ENCODE measurements at regions not wholly inside any gene's neighbourhood (a gene's known extent, or its start where the extent isn't known, plus 50 kb on each side); places are given as distances from the start of the nearest gene placed in this dataset.

DNA sequence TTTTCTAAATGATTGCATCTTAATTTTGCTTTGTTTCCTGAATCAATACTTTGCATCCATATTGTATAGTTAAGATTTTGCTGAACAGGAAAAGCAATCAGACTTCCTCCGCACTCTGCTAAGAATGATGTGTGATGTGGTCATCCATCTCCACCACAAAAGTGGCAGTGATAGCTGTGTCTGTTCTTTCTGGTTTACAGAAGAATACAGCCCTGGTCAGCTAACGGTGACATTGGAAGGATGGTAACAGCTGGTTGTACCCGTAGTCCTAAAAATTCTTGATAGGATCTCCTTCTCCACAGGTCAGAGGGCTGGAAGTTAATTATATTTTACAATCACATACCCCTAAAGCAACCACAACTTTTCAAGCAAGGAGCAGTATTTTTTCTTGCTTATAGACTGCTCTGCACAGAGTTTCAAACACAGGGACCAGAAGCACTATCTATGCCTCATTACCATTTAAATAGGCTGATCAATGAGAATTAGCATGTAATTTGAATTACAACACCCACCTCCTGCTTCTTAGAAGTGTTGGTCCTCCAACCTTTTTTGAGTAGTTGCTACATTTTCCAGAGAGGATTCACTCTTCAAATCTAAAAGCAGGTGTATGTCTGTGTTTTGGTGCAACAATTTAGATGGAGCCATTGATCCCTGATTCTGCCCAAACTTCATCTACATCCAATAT is 1191.9 kb upstream of the NUDT12 start:
- FAIRE-seq: no peak

DNA sequence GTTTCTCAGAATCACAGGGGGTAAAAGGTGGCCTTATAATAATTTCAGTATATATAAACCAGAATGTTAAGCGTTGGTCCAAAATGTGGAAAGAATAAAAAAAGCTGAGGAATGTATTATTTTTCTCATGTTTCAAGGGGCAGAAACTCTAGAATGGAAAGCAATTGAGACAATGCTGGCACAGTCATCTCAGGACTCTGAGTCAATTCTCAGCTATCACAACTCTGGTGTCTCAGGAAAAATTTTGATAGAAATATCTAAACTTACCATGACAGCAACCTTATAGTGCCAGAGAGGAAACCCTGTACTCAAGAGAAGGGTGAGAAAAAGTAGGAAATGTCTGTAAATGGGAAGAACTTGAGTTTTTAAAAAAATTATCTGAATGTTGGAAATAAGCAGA is 1189.4 kb upstream of the NUDT12 start:
- no peak for FAIRE-seq

More for the DNA sequence above, 1191.9 kb upstream of the NUDT12 start:
- Histone ChIP-seq H3K9me3 (ENCODE audit: control insufficient read depth, low read depth, low read length) (no peaks in the 10 kb centered on the region), H2AFZ (ENCODE audit: control insufficient read depth, low read length) (no peak overlapping the region), H3K9me1 (ENCODE audit: control insufficient read depth, extremely low read depth, insufficient read depth, low read length) (no peaks in the 10 kb centered on the region), H3K36me3 (ENCODE audit: control insufficient read depth in 2 of 2, extremely low read depth in 1 of 2, insufficient read depth in 2 of 2, low read length in 2 of 2) (no peaks in the 10 kb centered on the region), H3K9ac (ENCODE audit: control insufficient read depth, extremely low read depth, insufficient read depth, low read length) (no peak overlapping the region), H3K4me3 (ENCODE audit: control insufficient read depth in 2 of 3, extremely low read depth in 1 of 3, insufficient read depth in 2 of 3, low read depth in 1 of 3, low read length in 3 of 3) (no peak overlapping the region), H3K27ac (ENCODE audit: control insufficient read depth, insufficient read depth, low read length) (no peak overlapping the region), H3K79me2 (ENCODE audit: control insufficient read depth, insufficient read depth, low read length) (no peaks in the 10 kb centered on the region), H3K4me2 (ENCODE audit: control insufficient read depth, extremely low read depth, insufficient read depth, low read depth, low read length) (no peak overlapping the region), H4K20me1 (ENCODE audit: control insufficient read depth, extremely low read depth, insufficient read depth, low read length) (no peaks in the 10 kb centered on the region), H3K4me1 (ENCODE audit: control insufficient read depth, extremely low read depth, insufficient read depth, low read length) (no peaks in the 10 kb centered on the region), H3K27me3 (ENCODE audit: control insufficient read depth, extremely low read depth, insufficient read depth, low read length) (no peaks in the 10 kb centered on the region)
- dilution Hi-C loops (cut with MboI; ENCODE audit: extremely low pct_ligation_motif_present, low sequenced_read_pairs): no loop called here
- TF ChIP-seq, protein P1, sequence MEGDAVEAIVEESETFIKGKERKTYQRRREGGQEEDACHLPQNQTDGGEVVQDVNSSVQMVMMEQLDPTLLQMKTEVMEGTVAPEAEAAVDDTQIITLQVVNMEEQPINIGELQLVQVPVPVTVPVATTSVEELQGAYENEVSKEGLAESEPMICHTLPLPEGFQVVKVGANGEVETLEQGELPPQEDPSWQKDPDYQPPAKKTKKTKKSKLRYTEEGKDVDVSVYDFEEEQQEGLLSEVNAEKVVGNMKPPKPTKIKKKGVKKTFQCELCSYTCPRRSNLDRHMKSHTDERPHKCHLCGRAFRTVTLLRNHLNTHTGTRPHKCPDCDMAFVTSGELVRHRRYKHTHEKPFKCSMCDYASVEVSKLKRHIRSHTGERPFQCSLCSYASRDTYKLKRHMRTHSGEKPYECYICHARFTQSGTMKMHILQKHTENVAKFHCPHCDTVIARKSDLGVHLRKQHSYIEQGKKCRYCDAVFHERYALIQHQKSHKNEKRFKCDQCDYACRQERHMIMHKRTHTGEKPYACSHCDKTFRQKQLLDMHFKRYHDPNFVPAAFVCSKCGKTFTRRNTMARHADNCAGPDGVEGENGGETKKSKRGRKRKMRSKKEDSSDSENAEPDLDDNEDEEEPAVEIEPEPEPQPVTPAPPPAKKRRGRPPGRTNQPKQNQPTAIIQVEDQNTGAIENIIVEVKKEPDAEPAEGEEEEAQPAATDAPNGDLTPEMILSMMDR (optimal IDR thresholded peaks at IDR 0.05 in 1 of 3, IDR thresholded peaks at IDR 0.05 in 1 of 3, conservative IDR thresholded peaks at IDR 0.05 in 1 of 3; ENCODE audit: extremely low read depth in 1 of 3, insufficient read depth in 2 of 3, low read length in 3 of 3): no peak
- no peak for TF ChIP-seq EZH2 (IDR thresholded peaks at IDR 0.05; ENCODE audit: low read length)
- no peak for DNase-seq (ENCODE audit: low read depth, low spot score)

More for the DNA sequence above, 1189.4 kb upstream of the NUDT12 start:
- no peak for TF ChIP-seq EZH2 (IDR thresholded peaks at IDR 0.05; ENCODE audit: low read length)
- TF ChIP-seq, protein P1 (optimal IDR thresholded peaks at IDR 0.05 in 1 of 3, IDR thresholded peaks at IDR 0.05 in 1 of 3, conservative IDR thresholded peaks at IDR 0.05 in 1 of 3; ENCODE audit: extremely low read depth in 1 of 3, insufficient read depth in 2 of 3, low read length in 3 of 3): no peak
- no peaks in the 10 kb centered on the region for H4K20me1 ChIP-seq (ENCODE audit: control insufficient read depth, extremely low read depth, insufficient read depth, low read length)
- no peaks in the 10 kb centered on the region for H3K79me2 ChIP-seq (ENCODE audit: control insufficient read depth, insufficient read depth, low read length)
- no peaks in the 10 kb centered on the region for H3K9me1 ChIP-seq (ENCODE audit: control insufficient read depth, extremely low read depth, insufficient read depth, low read length)
- H3K9me3 ChIP-seq (ENCODE audit: control insufficient read depth, low read depth, low read length): no peaks in the 10 kb centered on the region
- DNase-seq (ENCODE audit: low read depth, low spot score): no peak
- dilution Hi-C loops (cut with MboI; ENCODE audit: extremely low pct_ligation_motif_present, low sequenced_read_pairs): no loop called here
- no peak overlapping the region for H3K27ac ChIP-seq (ENCODE audit: control insufficient read depth, insufficient read depth, low read length)
- H3K4me1 ChIP-seq (ENCODE audit: control insufficient read depth, extremely low read depth, insufficient read depth, low read length): no peaks in the 10 kb centered on the region
- H3K27me3 ChIP-seq (ENCODE audit: control insufficient read depth, extremely low read depth, insufficient read depth, low read length): no peaks in the 10 kb centered on the region
- H3K4me3 ChIP-seq (ENCODE audit: control insufficient read depth in 2 of 3, extremely low read depth in 1 of 3, insufficient read depth in 2 of 3, low read depth in 1 of 3, low read length in 3 of 3): no peak overlapping the region
- H3K36me3 ChIP-seq (ENCODE audit: control insufficient read depth in 2 of 2, extremely low read depth in 1 of 2, insufficient read depth in 2 of 2, low read length in 2 of 2): no peaks in the 10 kb centered on the region
- no peak overlapping the region for H2AFZ ChIP-seq (ENCODE audit: control insufficient read depth, low read length)
- no peak overlapping the region for H3K4me2 ChIP-seq (ENCODE audit: control insufficient read depth, extremely low read depth, insufficient read depth, low read depth, low read length)
- no peak overlapping the region for H3K9ac ChIP-seq (ENCODE audit: control insufficient read depth, extremely low read depth, insufficient read depth, low read length)
